ENCODE measurements at regions not wholly inside any gene's neighbourhood (a gene's known extent, or its start where the extent isn't known, plus 50 kb on each side); places are given as distances from the start of the nearest gene placed in this dataset.

DNA sequence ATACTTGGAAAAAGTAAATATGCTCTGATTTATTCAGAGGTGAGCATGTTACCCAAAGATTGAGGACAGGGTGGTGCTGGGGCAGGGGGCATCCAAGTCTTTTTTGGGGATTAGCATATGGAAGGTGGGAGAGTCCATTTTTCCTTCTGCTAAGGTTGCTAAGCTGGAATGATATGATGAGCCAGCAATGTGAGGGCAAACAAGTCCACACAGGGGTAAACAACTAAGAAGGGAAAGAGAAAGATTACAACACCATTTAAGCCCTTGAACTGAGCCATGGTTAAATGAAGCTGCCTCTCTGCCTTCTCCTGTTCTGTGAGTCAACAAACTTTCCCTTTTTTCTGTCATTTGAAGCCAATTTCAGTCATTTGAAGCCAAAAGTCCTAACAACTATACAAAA lies 89.0 kb downstream of the RPL22L1 start:
- ChIA-PET CTCF (ENCODE audit: partially characterized antibody) (interaction anchor here (0.6 to 2.6 kb wide), 5 partner anchors 13 to 367 kb away, joined by 3 to 9 read pairs (median 5); no protein-coding TSS in a partner anchor), POLR2A (ENCODE audit: partially characterized antibody) (no interaction called here)
- no peak overlapping the region for H3K9ac ChIP-seq (replicated peaks in 1 of 4; ENCODE audit: extremely low read depth in 1 of 4, low read depth in 3 of 4, low read length in 3 of 4)
- H2AFZ ChIP-seq (ENCODE audit: low read length) = no peak overlapping the region
- H2BK12ac ChIP-seq (ENCODE audit: low read depth, low read length) = no peak overlapping the region
- no peaks in the 10 kb centered on the region; a peak in 1 of 4 replicates for H3K9me3 ChIP-seq (ENCODE audit: insufficient read depth in 2 of 2, low read depth in 1 of 2, low read length in 1 of 2)
- FAIRE-seq (no peak), DNase-seq (ENCODE audit: low read depth in 1 of 2, low spot score in 2 of 2) (no peak)
- H3K23me2 ChIP-seq (ENCODE audit: low read depth, low read length) = no peaks in the 10 kb centered on the region
- no peaks in the 10 kb centered on the region for H3K79me1 ChIP-seq (ENCODE audit: low read depth, low read length)
- no peak overlapping the region for H4K8ac ChIP-seq (ENCODE audit: extremely low read depth, insufficient read depth, low read length)
- no peak overlapping the region for H2AK5ac ChIP-seq (ENCODE audit: low read depth, low read length)
- H4K20me1 ChIP-seq (replicated peaks in 1 of 2; ENCODE audit: control insufficient read depth in 1 of 2, insufficient read depth in 2 of 2, low read length in 2 of 2) = no peaks in the 10 kb centered on the region
- H3K27me3 ChIP-seq (replicated peaks in 1 of 4; ENCODE audit: control insufficient read depth in 3 of 4, extremely low read depth in 1 of 4, insufficient read depth in 3 of 4, low read length in 3 of 4) = no peaks in the 10 kb centered on the region
- no peak overlapping the region for H4K91ac ChIP-seq (replicated peaks; ENCODE audit: insufficient read length, low read length)
- no peak overlapping the region for H2BK15ac ChIP-seq (ENCODE audit: low read length)
- H2BK20ac ChIP-seq (ENCODE audit: low read length) = no peak overlapping the region
- no peak overlapping the region for H3K23ac ChIP-seq (ENCODE audit: insufficient read length)
- H3K14ac ChIP-seq (ENCODE audit: insufficient read length) = no peak overlapping the region
- no peaks in the 10 kb centered on the region for H3K79me2 ChIP-seq (ENCODE audit: control insufficient read depth in 1 of 2, insufficient read depth in 2 of 2, low read length in 2 of 2)
- no peak overlapping the region for H3K4ac ChIP-seq (replicated peaks; ENCODE audit: insufficient read length, low read depth, low read length)
- H3K27ac ChIP-seq (ENCODE audit: low read depth, low read length) = no peak overlapping the region
- H4K5ac ChIP-seq (ENCODE audit: insufficient read length, low read depth, low read length) = no peak overlapping the region
- H3K4me3 ChIP-seq (ENCODE audit: extremely low read depth in 1 of 4, insufficient read depth in 2 of 4, low read depth in 3 of 4, low read length in 4 of 4) = no peak overlapping the region
- H2BK5ac ChIP-seq (ENCODE audit: low read depth, low read length) = no peak overlapping the region
- no peak overlapping the region for H3K18ac ChIP-seq (ENCODE audit: extremely low read depth, low read length)
- no peak overlapping the region for H2BK120ac ChIP-seq (replicated peaks; ENCODE audit: low read depth, low read length)
- H3K36me3 ChIP-seq (ENCODE audit: control insufficient read depth in 2 of 4, insufficient read depth in 4 of 4, low read length in 3 of 4) = no peaks in the 10 kb centered on the region
- H3K56ac ChIP-seq (replicated peaks; ENCODE audit: insufficient read length, low read depth, low read length) = no peak overlapping the region
- no peak overlapping the region for H3K4me2 ChIP-seq (ENCODE audit: insufficient read depth in 1 of 2, low read depth in 2 of 2, low read length in 2 of 2)
- H3K4me1 ChIP-seq (replicated peaks in 1 of 4; ENCODE audit: control insufficient read depth in 3 of 4, insufficient read depth in 4 of 4, low read length in 3 of 4) = no peaks in the 10 kb centered on the region
- TF ChIP-seq, protein P1, sequence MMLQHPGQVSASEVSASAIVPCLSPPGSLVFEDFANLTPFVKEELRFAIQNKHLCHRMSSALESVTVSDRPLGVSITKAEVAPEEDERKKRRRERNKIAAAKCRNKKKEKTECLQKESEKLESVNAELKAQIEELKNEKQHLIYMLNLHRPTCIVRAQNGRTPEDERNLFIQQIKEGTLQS (IDR thresholded peaks at IDR 0.05; ENCODE audit: insufficient read depth, low read depth, low read length) = no peak
- TF ChIP-seq TAF1 (IDR thresholded peaks at IDR 0.05; ENCODE audit: low read depth, low read length) = no peak
- TF ChIP-seq CTCF (IDR thresholded peaks at IDR 0.05; ENCODE audit: control extremely low read depth in 1 of 3, insufficient read depth in 1 of 3, low read depth in 1 of 3, low read length in 3 of 3) = no peak
- TF ChIP-seq SIX5 (IDR thresholded peaks at IDR 0.05; ENCODE audit: low read depth, low read length) = no peak
- no peak for TF ChIP-seq GTF2F1 (IDR thresholded peaks at IDR 0.05; ENCODE audit: borderline replicate concordance, low read depth, low read length)
- TF ChIP-seq GABPA (IDR thresholded peaks at IDR 0.05; ENCODE audit: borderline replicate concordance, insufficient read depth, low read length) = no peak
- TF ChIP-seq TCF12 (IDR thresholded peaks at IDR 0.05; ENCODE audit: low read depth, low read length) = no peak
- TF ChIP-seq MAX (IDR thresholded peaks at IDR 0.05) = no peak
- no peak for TF ChIP-seq SP4 (IDR thresholded peaks at IDR 0.05; ENCODE audit: low read length)
- TF ChIP-seq POU5F1 (IDR thresholded peaks at IDR 0.05; ENCODE audit: low read depth, low read length) = no peak
- TF ChIP-seq TAF7 (optimal IDR thresholded peaks at IDR 0.05; ENCODE audit: borderline replicate concordance, low read depth, low read length) = no peak
- TF ChIP-seq CBX5 (IDR thresholded peaks at IDR 0.05; ENCODE audit: low read depth, low read length) = no peak
- TF ChIP-seq NANOG (IDR thresholded peaks at IDR 0.05; ENCODE audit: insufficient read depth, low read depth, low read length, poor library complexity, severe bottlenecking) = no peak
